D721Med (cell line): ENCODE measurements at regions not wholly inside any gene's neighbourhood (a gene's known extent, or its start where the extent isn't known, plus 50 kb on each side); places are given as distances from the start of the nearest gene placed in this dataset.
A peak's percentile ranks its signal among the peaks of the same experiment; 100 is the strongest.
"Not testable (repeated sequence)": the region's sequence is repeated elsewhere in the genome, so short reads cannot be mapped to it uniquely, and the experiment has no call there.

Source experiments
- DNase-seq: peaks from one replicate; pipeline ENCODE4 v3.0.0; 2011; ENCODE audit warnings: low spot score; ENCODE audit not compliant: insufficient read length
- FAIRE-seq: peaks from 2 replicates; lab custom pipeline; 2011; peaks lifted over from hg19 to GRCh38; lab: Jason Lieb, UNC
- TF ChIP-seq, protein P1 (sequence below): IDR thresholded peaks from 2 replicates; pipeline ENCODE4 v1.5.1; 2012; ENCODE audit warnings: mild to moderate bottlenecking, control low read depth; ENCODE audit not compliant: insufficient read depth; ENCODE audit errors: missing control alignments

DNA sequence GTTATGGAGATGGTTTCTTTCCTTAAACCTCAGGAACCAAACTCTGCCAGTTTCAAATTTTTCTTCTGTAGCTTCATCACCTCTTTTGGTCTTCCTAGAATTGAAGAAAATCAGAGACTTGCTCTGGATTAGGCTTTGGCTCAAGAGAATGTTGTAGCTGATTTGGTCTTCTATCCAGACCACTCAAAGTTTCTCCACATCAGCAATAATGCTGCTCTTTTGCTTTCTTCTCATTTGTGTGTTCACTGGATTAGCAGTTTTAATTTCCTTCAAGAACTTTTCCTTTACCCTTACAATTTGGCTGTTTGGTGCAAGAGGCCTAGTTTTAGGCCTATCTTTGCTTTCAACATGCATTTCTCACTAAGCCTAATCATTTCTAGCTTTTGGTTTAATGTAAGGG is 78.1 kb upstream of the PLCB4 start:
- no peak for FAIRE-seq
- TF ChIP-seq, protein P1, sequence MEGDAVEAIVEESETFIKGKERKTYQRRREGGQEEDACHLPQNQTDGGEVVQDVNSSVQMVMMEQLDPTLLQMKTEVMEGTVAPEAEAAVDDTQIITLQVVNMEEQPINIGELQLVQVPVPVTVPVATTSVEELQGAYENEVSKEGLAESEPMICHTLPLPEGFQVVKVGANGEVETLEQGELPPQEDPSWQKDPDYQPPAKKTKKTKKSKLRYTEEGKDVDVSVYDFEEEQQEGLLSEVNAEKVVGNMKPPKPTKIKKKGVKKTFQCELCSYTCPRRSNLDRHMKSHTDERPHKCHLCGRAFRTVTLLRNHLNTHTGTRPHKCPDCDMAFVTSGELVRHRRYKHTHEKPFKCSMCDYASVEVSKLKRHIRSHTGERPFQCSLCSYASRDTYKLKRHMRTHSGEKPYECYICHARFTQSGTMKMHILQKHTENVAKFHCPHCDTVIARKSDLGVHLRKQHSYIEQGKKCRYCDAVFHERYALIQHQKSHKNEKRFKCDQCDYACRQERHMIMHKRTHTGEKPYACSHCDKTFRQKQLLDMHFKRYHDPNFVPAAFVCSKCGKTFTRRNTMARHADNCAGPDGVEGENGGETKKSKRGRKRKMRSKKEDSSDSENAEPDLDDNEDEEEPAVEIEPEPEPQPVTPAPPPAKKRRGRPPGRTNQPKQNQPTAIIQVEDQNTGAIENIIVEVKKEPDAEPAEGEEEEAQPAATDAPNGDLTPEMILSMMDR, result no peak
- no peak for DNase-seq

DNA sequence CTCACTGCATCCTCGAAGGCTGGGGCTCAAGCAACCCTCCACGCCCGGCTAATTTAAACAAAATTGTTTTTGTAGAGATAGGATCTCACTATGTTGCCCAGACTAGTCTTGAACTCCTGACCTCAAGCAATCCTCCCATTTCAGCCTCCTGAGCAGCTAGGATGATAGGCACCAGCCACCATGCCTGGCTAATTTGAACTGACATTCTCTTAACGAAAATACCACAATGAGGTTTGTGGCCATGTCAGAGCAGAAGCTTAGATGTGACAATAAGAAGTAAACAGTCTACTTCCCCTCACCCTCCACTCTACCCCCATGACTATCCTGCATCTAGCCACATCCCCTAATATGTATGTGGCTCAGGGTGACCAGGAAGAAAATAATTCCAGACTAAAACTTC is 74.8 kb upstream of the PLCB4 start:
- DNase-seq, result no peak
- TF ChIP-seq, protein P1, result no peak
- no peak for FAIRE-seq

DNA sequence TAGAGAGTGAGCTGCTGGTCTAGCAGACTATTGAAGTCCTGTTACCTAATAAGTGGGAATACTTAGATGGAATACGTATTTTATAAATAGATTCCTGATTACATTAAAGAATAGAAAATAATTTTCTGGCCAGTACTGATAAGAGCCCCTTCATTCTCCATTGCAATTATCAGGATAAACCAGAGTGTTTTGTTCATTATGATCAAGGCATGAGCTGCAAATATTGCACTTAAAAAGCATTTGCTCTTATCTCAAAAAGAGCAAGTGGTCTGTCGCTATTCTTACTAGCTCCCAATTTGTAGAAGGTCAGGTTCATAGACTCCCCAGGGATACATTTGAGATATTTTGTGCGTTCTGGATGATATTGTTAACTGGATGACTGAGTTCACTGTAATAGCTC is 73.1 kb upstream of the PLCB4 start:
- DNase-seq, result no peak
- TF ChIP-seq, protein P1, result no peak
- FAIRE-seq, result no peak

DNA sequence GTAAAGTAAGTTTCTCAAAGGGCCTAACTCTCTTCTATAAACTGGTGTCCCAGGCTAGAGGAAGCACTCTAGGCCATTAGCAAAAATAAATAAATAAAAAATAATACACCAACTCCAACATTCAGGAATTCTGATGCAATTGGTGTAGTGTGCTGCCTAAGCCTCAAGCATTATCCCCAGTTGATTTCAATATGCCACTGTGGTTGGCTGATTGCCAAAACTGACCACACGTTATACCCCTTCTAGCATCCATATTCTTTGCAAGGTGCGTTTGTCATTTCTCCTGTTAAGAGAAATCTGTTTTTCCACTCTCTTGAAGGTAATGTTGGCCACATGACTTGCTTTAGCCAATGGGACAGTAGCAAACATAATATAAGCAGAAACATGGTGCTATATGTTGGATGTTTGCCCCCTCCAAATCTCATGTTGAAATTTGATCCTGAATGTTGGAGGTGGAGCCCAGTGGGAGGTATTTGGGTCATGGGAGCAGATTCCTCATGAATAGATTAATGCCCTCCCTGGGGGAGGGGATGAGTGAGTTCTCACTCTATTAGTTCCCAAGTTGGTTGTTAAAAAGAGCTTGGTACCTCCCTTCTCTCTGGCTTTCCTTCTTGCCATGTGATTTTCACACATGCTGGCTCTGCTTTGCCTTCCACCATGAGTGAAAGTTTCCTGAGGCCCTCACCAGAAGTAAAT is 71.9 kb upstream of the PLCB4 start:
- DNase-seq, result no peak
- TF ChIP-seq, protein P1, result no peak
- FAIRE-seq, result no peak

DNA sequence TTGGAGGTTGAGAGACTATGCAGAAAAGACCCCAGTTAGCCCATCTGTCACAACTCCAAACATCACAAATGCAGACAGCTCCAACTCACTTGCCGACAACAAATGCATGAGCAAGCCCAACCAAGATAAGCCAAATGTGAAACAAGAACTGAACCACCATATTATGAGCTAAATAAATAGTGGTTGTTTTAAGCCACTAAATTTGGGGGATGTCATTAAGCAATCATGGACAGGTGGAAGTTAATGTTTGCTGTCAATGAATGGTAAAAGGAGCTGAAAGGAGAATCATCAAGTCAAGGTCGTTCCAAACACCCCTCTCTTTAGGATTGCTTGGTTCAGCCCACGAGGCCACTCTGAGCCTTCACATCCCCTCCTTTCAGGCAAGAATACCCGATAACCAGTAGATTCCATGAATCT is 71.2 kb upstream of the PLCB4 start:
- TF ChIP-seq, protein P1, result no peak
- DNase-seq, result no peak
- peak; percentile 25 for FAIRE-seq

DNA sequence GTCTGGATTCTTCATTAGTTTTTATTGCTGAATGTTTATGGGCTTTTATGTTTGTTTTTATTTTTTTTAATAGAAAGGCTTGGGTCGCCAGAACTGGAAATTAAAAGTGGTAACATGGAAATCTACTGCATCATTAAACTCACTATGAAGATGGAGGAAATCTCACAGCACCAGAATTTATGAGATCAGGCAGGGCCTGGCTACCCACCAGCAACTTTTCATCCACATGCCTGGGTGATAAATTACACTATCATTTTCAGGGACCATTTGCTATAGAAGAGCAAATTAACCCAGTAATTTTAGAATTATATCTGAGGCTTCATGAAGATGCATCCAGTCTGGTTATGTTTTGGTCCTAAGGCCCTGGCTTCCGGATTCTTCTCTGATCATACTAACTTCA is 57.8 kb upstream of the PLCB4 start:
- no peak for FAIRE-seq
- TF ChIP-seq, protein P1, result no peak
- DNase-seq, result no peak

DNA sequence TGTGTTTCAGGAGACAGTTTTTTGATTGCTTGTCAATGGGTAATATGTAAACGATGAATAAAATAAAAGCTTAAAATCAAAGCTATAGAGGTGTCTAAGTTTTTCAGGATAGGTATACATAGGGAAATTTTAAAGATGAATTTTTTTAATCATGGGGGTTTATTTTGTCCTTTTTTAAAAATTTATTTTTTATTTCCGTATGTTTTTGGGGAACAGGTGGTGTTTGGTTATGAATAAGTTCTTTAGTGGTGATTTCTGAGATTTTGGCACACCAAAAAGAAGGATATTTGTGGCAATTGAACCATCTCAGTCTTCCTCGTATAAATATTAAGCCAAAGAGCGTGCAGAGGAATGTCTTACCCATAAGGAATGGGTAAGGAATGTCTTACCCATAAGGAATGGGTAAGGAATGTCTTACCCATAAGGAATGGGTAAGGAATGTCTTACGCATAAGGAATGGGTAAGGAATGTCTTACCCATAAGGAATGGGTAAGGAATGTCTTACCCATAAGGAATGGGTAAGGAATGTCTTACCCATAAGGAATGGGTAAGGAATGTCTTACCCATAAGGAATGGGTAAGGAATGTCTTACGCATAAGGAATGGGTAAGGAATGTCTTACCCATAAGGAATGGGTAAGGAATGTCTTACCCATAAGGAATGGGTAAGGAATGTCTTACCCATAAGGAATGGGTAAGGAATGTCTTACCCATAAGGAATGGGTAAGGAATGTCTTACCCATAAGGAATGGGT is 53.5 kb upstream of the PLCB4 start:
- not testable (repeated sequence) for FAIRE-seq, DNase-seq
